WI38 (cell line): ENCODE measurements at regions not wholly inside any gene's neighbourhood (a gene's known extent, or its start where the extent isn't known, plus 50 kb on each side); places are given as distances from the start of the nearest gene placed in this dataset.

Experiments
- H3K4me3 ChIP-seq: 2 replicates; pipeline ENCODE4 v1.5.1; 2011; ENCODE audit warnings: low read depth, mild to moderate bottlenecking, control low read depth, low read length
- CTCF ChIP-seq: IDR thresholded peaks from 2 replicates; pipeline ENCODE4 v1.5.1; 2012; ENCODE audit warnings: low read depth, mild to moderate bottlenecking, control low read depth, low read length

- no peak for TF ChIP-seq CTCF
- no peak overlapping the region for H3K4me3 ChIP-seq
Observed at GRCh38 chr9:134536931-134537330, 104.7 kb upstream of the COL5A1 start.

- no peak for TF ChIP-seq CTCF
Observed at GRCh38 chr9:134537951-134538641, 103.5 kb upstream of the COL5A1 start.

GRCh38 chr9:134538856-134539566, 102.6 kb upstream of the COL5A1 start:
- no peak for TF ChIP-seq CTCF
- no peak overlapping the region for H3K4me3 ChIP-seq

More at GRCh38 chr9:134537951-134538641, 103.5 kb upstream of the COL5A1 start:
- no peak overlapping the region for H3K4me3 ChIP-seq

- no peak for TF ChIP-seq CTCF
Observed at GRCh38 chr9:134539586-134540194, 101.9 kb upstream of the COL5A1 start.

GRCh38 chr9:134540276-134541096, 101.1 kb upstream of the COL5A1 start:
- no peak overlapping the region for H3K4me3 ChIP-seq
- no peak for TF ChIP-seq CTCF

More at GRCh38 chr9:134539586-134540194, 101.9 kb upstream of the COL5A1 start:
- H3K4me3 ChIP-seq = no peak overlapping the region

- TF ChIP-seq CTCF = no peak
- H3K4me3 ChIP-seq = no peak overlapping the region
Observed at GRCh38 chr9:134541097-134541747, 100.4 kb upstream of the COL5A1 start.
